ENCODE measurements at regions not wholly inside any gene's neighbourhood (a gene's known extent, or its start where the extent isn't known, plus 50 kb on each side); places are given as distances from the start of the nearest gene placed in this dataset.
"Not testable (repeated sequence)": the region's sequence is repeated elsewhere in the genome, so short reads cannot be mapped to it uniquely, and the experiment has no call there.

DNA sequence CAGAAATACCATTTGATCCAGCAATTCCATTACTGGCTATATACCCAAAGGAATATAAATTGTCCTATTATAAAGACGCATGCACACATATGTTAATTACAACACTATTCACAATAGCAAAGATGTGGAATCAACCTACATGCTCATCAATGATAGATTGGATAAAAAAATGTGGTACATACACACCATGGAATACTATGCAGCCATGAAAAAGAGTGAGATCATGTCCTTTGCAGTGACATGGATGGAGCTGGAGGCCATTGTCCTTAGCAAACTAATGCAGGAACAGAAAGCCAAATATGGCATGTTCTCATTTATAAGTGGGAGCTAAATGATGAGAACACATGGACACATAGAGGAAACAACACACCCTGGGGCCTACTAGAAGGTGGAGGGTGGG is 78.3 kb upstream of the EED start:
- not testable (repeated sequence) for DNase-seq

GRCh38 chr11:86164106-86164505 is 80.4 kb upstream of the EED start:
- DNase-seq: no peak

DNA sequence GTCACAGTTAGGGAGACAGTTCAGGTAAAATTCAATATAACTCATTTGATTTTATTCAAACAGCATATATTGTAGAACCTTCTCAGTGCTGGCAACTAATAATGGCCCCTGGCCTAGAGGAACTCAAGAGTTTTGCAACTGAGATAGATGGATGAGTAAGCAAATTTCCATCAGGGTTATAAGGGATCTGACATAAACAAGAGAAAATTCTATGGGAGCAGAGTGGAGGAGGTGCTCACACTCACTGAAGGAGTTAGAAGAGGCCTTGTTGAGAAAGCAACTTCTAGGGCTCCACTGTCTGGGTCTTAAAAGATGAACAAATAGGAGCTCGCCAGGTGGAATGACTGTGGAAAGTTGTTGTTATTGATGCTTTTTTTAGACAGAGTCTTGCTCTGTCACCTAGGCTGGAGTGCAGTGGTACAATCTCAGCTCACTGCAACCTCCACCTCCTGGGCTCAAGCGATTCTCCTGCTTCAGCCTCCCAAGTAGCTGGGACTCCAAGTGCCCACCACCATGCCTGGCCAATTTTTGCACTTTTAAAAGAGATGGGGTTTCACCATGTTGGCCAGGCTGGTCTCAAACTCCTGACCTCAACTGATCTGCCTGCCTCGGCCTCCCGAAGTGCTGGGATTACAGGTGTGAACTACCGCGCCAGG is 81.2 kb upstream of the EED start:
- DNase-seq: peak; percentile 70

DNA sequence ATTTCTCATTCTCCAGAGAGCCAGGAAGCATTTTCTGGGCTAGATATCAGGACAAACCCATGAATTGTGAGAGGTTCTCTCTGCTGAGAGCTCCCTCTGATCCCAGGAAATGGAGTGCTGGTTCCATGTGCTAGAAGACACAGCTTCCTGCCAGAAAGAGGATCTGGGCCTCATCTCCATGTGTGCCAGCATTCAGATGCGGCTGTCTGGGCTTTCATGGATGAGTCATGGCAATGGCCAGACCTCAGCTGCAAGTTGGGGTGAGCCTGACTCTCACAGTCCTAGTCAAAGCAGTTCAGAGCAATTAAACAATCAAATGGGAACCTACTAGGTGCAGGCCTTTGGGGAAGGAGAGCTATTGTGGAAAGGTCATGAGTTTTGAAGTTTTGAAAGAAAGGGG is 82.3 kb upstream of the EED start:
- peak; percentile 57 for DNase-seq

- no peak for DNase-seq
These were observed 82.7 kb upstream of the EED start for GRCh38 chr11:86161837-86162236.

DNA sequence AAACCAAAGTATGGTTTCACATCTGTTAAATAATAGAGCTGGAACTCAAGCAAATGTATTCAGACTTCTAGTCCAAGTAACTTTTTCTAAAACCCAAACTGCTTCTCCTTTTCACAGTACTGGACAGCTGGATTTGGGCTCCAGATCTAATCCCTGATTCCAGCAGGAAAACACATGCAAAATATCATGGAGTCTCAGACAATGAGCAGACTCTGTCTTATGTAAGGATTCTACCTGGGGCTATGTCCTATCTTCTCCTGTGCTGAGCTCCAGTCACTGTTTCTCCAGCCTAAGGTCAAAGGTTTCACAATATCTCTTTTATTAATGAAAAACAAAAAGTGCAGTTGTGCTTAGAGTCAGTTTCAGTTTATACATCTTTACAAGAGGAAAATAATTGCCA is 83.2 kb upstream of the EED start:
- no peak for DNase-seq

- DNase-seq: peak; percentile 58
These were observed 83.9 kb upstream of the EED start for GRCh38 chr11:86160541-86161149.

- no peak for DNase-seq
These were observed 85.0 kb upstream of the EED start for GRCh38 chr11:86159581-86159891.

- peak; percentile 48 for DNase-seq
These were observed 85.6 kb upstream of the EED start for GRCh38 chr11:86158704-86159580.

DNA sequence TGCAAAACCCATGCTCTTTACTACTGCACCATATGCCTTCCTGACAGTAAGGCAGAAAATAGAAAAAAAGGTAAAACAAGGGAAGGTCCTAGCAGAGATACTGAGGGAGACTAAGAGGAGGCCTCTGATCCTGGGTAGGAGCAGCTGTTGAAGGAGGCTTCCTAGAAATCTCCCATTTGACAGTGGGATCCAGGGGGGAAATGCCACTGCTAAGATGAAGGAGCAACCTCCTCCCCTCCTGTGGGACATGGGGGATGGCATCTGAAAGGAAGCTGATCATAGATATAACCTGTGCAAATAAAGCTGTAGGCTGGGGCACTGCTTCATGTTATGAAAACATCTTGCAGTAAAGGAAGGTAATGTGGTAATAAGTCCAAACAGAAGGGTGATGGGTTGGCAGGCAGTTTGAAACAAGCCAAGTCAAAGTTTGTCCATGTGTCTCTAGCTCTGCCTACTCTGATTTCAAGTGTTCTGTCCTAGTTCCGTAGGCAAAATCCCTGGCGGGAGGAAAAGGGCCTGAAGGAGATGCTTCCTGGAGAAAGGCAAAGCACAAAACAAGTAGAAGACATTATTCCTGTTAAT is 86.7 kb upstream of the EED start:
- DNase-seq: no peak

DNA sequence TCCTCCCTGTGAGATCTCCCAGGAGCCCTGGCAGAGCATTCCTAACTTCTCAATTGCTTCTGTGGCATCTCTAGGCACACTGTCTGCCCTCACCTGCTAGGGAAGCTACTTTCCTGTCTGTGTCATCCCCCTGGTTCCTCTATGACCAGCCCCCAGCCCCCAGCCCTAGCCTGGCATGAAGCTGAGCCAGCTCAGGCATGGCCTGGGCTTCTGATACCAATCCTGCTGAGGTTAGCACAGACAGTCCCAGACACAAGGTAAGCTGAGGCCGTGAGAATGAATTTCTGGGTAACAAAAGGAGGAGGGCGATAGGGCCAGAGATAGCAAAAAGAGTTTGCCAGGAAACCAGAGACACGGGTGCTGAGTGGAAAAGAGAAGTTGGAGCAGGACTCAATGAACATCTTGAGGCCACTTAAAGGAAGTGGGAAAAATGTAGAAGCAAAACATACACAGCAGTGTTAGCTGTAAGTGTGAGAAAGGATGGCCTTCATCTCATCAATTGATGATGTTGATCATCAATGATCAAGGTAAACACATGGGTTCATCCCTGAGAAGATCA is 87.6 kb upstream of the PICALM start:
- no peak for DNase-seq

GRCh38 chr11:86155200-86155844 is 86.4 kb upstream of the PICALM start:
- DNase-seq: no peak

DNA sequence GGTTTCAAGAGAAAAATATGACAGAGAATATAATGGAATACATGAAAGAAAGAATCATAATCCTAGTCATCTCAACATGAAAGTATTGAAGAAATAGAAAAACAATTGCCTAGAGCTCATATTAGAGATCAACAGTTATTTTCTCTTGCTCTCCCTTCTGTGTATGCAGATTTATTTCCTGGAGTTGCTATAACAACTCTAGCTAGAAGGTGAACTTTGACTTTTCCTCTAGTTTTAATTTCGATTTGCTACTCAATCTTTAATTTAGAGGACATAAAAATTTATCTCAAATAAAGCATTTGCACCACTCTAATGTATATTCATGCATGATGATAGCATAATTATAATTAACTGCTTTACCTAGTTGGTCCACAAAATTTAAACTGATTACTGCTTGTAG is 84.6 kb upstream of the PICALM start:
- no peak for DNase-seq

DNA sequence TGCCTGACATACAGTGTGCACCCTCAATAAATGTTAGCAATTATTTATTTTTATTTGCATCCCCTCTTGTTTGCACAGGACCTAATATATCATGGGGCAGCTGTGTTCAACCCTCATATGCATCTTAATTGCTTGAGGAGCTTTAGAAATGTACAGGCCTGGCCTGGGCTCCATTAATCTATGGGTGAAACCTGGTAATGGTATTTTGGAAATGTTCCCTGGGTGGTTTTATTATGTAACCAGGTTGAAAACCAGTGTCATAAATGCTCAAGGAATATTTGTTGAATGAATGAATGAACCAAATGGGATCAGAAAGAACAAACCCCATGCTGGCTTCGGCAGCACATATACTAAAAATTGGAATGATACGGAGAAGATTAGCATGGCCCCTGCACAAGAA is 84.0 kb upstream of the PICALM start:
- no peak for DNase-seq

- DNase-seq: no peak
These were observed 83.3 kb upstream of the PICALM start for GRCh38 chr11:86152006-86152862.

DNA sequence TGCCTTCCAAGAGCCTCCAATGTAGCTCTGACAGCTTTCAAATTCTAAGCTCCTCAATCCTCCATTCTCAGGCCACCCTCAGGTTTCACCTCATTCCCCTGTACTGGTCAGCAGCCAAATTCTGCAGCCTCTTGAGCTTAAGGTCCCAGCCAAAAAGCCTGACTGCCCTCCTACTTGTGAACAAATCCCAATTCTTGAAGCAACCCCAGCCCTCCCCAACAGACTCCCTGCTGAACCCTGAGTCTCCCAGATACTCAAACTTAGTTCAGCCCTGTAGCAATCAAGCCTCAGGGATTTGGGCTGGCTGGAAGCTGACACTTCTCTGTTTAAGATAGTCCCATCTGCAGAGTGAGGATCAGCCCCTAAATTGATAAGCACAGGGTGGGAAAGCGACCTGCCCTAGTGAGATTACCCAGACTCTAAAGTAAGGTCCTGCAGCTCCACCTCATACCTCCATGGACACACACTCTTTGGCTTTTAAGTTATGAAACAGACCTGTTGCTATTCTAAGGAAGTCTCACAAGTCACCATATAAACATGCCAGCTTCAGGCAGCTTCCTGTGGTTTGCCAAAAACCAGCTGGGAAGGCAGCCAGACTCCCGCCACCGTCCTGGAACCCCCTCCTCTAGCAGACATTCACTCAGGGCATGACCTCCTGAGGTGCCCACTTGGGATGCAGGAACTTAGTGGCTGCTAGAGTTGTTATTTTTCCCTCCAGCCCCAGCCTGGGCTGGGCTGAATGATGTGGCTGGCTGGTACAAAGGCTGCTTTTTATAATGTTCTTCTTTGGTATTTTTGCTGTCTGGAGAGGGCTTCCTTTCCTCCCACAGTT is 82.5 kb upstream of the PICALM start:
- peak; percentile 95 for DNase-seq

GRCh38 chr11:86150847-86151173 is 81.9 kb upstream of the PICALM start:
- DNase-seq: no peak

DNA sequence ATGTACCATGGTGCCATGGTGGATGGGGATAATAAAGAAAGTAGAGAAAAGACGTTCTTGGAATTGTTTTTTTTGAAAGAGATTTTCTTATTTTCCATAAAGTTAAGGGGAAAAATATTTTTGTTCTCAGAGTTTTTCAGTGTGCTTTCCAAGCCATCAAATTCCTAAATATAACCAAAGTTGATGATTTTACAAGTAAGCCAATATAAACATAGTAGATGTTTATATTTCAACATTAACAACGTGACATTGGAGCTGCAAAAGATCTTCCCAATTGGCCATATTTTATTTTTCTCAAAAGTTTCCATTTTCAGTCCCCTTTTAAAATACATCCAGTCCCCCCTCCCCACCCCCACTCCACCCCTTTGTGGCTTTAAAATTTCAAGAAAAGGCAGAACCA is 80.9 kb upstream of the PICALM start:
- no peak for DNase-seq

GRCh38 chr11:86148345-86148747 is 79.5 kb upstream of the PICALM start:
- DNase-seq: peak; percentile 89

DNA sequence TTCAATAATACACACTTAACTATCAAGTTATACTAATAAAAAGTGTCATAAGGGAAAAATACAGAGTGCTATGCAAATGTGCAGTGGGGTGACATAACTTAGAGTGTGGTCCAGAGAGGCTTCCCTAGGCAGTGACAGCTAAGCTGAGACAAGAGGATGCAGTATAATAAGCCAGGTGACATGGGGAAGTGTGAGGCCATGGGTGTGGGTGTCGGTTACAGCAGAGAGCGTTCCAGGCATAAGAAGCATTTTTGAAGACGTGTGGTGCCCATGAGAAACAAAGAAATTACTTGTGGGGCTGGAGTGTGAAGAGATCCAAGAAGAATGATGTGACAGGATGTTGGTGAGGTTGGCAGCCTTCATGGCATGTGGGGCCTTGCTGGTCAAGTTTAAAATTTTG is 78.1 kb upstream of the PICALM start:
- DNase-seq: no peak
